GM10266 (cell line): ENCODE measurements at regions not wholly inside any gene's neighbourhood (a gene's known extent, or its start where the extent isn't known, plus 50 kb on each side); places are given as distances from the start of the nearest gene placed in this dataset.

Experiments used
- DNase-seq: peaks from one replicate; pipeline ENCODE4 v3.0.0; 2012; ENCODE audit errors: extremely low spot score
- CTCF ChIP-seq: IDR thresholded peaks from 2 replicates; pipeline ENCODE4 v1.5.1; 2012; ENCODE audit warnings: mild to moderate bottlenecking, low read depth; ENCODE audit not compliant: control insufficient read depth, insufficient read depth; ENCODE audit errors: missing control alignments

GRCh38 chr18:53644799-53645471, 579.5 kb downstream of the MBD2 start:
- no peak for DNase-seq
- no peak for TF ChIP-seq CTCF

- TF ChIP-seq CTCF, result no peak
- no peak for DNase-seq
Measured at GRCh38 chr18:53639687-53640086, 584.8 kb downstream of the MBD2 start.

- no peak for DNase-seq
- TF ChIP-seq CTCF, result no peak
Measured at GRCh38 chr18:53629337-53629736, 595.1 kb downstream of the MBD2 start.

- no peak for TF ChIP-seq CTCF
- DNase-seq, result no peak
Measured at GRCh38 chr18:53625997-53626599, 598.4 kb downstream of the MBD2 start.

GRCh38 chr18:53610957-53611356, 613.5 kb downstream of the MBD2 start:
- no peak for TF ChIP-seq CTCF
- DNase-seq, result no peak

- DNase-seq, result no peak
Measured at GRCh38 chr18:53606792-53607191, 617.7 kb downstream of the MBD2 start.

More at GRCh38 chr18:53606792-53607191, 617.7 kb downstream of the MBD2 start:
- no peak for TF ChIP-seq CTCF
